Activated CD8-positive, alpha-beta memory T cell treated with anti-CD3 and anti-CD28 coated beads, Interleukin-2, amount 50 U/mL, for 48 hours (primary cell): ENCODE measurements at regions not wholly inside any gene's neighbourhood (a gene's known extent, or its start where the extent isn't known, plus 50 kb on each side); places are given as distances from the start of the nearest gene placed in this dataset.
"Not testable (repeated sequence)": the region's sequence is repeated elsewhere in the genome, so short reads cannot be mapped to it uniquely, and the experiment has no call there.

Experiments used
- DNase-seq: peaks from one replicate; pipeline ENCODE4 v3.0.0-alpha.2; 2020

GRCh38 chr18:1045658-1046057, 141.0 kb downstream of the ADCYAP1 start:
- DNase-seq = no peak

DNA sequence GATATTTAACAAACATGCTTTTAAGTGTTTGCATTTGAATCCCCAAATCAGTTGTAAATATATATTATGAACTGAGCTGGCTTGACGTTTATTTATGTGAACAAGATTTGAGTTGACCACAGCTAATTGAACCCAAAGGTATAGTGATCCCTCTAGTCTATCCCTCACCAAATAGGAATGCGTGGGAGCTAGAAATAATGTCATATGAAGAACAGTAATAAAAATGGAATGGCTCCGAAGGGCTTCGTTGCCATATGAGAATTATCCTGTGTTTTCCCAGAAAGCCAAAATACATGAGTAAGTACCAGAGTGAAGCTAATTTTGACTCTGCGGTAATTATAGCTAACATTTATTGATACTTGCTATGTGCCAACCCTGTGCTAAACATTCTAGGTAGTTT, 142.7 kb downstream of the ADCYAP1 start:
- DNase-seq = no peak

DNA sequence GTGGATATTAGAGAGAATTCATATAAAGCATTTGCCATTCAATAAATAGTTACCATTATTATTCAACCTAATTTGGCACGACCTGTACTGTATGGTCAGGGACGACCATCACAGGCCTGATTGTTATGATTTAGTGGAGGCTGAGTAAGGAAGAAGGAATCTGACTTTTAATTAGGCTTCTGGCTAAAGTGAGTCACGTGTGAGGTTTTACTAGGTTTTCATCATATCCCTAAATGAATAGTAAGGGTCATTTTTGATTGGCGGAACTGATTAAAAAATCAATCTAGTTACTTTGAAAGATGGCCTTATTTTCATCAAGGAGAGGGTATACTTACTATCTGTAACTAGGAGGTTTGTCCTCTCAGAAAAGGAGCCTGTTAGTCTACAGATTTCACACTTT, 143.4 kb downstream of the ADCYAP1 start:
- DNase-seq = no peak

- no peak for DNase-seq
Observed at GRCh38 chr18:1049173-1049572, 144.5 kb downstream of the ADCYAP1 start.

DNA sequence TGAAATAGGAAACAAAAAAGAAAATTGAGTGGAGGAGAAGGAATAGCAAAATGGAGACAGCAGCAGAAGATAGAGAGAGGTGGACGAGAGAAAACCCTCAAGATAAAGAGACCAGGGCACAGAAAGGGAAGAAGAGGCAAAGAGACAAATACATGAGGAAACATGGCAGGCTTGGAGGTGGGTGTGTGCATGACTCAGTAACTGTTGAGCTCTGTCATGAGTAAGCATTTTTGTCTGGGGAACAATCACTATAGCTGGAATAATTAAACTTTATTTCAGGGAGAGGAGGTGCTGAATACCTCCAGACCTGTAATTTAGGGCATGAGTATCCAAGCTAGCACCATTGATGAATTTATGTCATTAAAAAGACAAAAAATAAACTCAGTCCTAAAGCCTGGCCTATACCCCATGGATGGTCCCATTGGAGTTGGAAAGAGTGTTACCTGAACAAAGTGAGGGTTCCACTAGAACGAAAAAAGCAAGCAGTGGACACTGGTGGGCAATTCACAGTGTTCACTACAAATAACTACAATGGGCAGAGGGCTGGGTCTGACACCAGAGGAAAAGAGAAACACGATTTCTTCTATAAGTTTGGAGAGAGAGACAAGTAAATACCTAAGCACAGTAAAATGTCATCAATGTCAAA, 145.5 kb downstream of the ADCYAP1 start:
- no peak for DNase-seq

GRCh38 chr18:1052301-1052700, 147.6 kb downstream of the ADCYAP1 start:
- DNase-seq = no peak

DNA sequence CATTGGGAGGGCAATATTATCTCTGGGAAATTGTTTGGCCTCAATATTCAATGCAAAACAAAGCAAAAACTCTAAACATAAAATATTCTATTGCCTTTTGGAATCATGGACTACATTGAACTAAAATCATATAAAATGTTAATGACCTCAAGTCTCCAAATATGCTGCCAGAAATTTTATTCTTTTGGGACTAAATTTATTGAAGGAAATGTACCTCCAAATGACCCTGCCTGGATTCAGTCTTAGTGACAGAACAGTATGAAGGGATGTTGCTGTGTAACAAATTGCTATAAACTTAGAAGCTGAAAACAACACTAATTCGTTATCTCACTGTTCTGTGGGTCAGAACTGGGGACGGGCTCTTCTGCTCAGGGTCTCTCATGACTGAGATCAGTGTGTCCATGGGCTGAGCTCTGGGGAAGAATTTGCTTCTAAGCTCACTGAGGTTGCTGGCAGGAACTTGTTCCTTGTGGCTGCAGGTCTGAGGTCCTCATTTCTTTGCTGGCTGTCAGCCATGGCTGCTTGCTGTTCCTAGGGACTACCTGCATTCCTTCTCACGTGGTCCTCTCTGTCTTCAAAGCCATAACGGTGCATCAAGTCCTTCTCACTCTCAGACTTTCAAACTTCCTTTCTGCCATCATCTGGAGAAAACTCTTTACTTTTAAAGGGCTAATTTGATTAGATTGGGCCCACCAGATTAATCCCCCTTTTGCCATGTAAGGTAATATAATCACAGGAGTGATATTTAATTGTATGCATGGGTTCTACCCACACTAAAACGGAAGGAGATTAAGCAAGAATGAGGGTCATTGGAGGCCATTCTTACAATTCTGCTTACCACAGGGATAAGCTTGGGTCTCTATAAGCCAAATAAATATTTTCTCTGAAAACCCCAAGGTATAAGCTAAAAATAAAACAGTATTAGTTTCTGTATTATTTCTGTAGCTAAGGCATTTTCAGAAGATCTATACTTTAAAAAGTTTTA, 149.0 kb downstream of the ADCYAP1 start:
- no peak for DNase-seq

GRCh38 chr18:1056404-1056803, 151.7 kb downstream of the ADCYAP1 start:
- DNase-seq = no peak

DNA sequence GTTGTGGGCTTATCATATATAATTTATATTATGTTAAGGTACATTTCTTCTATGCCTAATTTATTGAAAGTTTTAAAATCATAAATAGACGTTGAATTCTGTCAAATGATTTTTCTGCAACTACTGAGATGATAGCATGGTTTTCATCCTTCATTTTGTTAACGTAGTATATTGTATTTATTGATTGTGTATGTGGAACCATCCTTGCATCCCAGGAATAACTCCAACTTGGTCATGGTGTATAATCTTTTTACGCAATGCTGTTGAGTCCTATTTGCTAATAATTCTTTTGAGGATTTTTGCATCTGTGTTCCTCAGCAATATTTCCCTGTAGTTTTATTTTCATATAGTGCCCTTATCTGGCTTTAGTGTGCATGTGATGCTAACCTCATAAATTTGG, 152.7 kb downstream of the ADCYAP1 start:
- no peak for DNase-seq

DNA sequence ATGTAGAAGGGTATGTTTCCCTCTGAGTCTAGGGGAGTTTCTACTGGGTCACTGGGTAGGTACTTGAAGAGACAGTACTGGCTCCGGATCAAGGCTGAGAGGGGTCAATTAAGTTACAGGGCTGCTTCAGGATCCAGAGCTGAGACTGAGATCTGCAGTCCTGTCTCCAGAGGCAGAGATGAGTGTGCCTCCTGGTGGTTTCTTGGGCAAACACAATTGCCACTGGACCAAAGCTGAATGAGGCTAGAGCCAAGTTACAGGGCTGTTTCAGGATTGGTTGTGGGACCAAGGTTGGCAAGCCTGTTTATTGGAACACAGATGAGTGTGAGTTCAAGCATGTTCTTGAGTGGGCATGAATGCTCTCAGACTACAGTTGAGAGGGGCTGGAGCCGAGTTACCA, 157.9 kb downstream of the ADCYAP1 start:
- no peak for DNase-seq

DNA sequence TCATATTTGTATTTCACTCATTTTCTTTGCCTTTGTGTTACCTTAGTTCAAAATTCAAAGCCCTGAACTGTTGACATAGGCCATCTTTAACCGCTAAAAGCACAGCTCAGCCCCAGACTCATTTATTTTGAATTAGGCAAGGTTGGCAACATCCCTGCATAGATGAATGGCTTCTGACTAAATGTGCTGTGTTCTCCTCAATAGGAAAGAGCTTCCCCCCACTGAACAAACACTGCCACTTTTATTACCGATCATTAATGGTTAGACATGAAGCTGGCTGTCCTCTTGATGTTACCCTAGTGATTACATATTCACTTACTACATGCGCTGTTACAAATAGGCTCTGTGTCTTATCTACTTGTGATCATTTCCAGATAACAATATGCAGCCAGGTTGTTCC, 170.7 kb downstream of the ADCYAP1 start:
- no peak for DNase-seq

DNA sequence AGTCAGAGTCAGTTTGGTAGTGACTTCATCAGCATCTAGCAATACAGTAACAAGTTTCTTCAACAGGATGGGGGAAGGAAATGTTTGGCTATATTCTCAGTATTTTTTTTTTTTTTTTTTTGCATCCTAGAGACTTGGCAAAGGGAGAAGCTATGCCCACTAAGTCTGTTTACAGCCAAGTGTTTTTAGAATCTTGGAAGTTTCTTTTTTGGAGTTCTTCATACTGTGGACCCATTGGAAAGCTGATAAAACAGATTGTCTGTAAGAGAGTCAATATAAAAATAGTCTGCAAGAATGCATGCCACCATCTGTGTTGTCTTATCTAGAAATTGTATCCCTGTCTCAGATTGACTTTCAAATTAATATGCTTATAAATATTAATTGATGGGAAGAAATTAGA, 171.2 kb downstream of the ADCYAP1 start:
- DNase-seq = no peak

DNA sequence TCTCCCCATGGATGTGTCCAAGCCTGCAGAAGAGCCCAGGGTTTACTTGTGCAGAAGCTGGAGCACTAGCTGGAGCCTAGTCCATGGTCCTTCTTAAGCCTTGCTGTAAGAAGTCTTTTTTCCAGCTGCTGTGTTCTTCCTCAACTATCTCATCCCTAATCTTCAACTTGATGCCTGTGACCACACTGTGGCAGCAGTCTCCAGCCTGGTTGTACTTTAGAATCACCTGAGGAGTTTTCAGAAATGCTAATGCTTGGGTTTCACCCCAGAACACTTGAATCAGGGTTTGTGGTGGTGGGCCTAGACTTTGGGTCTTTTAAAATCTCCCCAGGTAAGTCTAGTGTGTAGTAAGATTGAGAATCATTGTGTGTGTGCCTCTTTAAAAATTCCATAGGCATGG, 173.6 kb downstream of the ADCYAP1 start:
- no peak for DNase-seq

DNA sequence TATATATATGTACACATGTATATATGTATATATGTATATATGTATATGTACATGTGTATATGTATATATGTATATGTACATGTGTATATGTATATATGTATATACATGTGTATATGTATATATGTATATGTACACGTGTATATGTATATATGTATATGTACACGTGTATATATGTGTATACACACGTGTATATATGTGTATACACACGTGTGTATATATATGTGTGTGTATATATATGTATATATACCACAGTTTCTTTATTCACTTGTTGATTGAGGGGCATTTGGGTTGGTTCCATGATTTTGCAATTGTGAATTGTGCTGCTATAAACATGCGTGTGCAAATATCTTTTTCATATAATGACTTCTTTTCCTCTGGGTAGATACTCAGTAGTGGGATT, 179.0 kb downstream of the ADCYAP1 start:
- not testable (repeated sequence) for DNase-seq

DNA sequence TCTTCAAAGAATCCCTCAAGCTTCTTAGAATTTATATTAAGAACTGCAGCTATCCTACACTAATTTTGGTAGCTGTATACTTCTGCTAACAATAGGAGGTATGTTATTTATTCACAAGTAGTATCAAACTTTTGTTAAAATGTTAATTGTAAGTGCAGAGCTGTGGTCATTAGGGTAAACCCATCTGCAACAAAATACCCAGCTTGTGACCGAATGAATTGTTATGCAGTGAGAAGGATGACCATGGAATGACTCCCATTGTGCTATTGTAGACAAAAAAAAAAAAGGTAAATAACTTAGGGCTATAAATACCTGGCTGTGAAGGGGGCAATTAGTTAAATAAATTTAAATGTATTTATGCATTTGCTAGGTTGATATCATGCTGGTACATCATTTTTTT, 186.1 kb downstream of the ADCYAP1 start:
- DNase-seq = no peak

GRCh38 chr18:1092228-1092627, 187.6 kb downstream of the ADCYAP1 start:
- DNase-seq = no peak

- no peak for DNase-seq
Observed at GRCh38 chr18:1094409-1094808, 189.7 kb downstream of the ADCYAP1 start.

DNA sequence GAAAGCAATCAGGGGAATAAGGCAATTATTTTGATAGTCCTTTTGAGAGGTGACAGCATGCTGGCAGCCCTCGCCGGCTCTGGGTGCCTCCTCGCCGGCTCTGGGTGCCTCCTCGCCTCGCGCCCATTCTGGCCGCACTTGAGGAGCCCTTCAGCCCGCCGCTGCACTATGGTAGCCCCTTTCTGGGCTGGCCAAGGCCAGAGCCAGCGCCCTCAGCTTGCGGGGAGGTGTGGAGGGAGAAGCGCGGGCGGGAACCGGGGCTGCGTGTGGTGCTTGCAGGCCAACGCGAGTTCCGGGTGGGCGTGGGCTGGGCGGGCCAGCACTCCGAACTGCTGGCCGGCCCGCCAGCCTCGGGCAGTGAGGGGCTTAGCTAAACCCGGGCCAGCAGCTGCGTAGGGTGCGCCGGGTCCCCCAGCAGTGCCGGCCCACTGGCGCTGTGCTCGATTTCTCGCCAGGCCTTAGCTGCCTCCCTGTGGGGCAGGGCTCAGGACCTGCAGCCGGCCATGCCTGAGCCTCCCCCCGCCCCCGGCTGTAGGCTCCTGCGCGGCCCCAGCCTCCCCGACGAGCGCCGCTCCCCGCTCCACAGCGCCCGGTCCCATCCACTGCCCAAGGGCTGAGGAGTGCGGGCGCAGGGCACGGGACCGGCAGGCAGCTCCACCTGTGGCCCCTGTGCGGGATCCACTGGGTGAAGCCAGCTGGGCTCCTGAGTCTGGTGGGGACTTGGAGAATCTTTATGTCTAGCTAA, 193.5 kb downstream of the ADCYAP1 start:
- not testable (repeated sequence) for DNase-seq

DNA sequence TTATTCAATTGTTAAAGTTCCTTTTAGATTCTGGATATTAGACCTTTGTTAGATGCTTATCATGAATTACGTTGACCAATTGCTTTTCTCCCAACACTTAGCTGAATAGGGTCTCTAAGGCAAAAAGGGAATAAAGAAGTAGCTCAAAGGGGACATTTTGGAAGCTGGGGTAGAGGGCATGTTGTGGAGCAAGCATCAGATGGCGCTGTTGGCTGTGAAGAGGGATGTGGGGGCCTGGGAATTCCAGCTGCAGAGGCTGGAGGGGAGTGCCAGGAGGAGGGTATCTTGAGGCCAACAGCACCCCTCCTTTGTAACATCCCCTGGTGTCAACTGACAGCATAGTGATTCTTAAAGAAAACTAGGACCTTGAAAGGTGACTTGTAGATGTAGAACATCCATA, 198.2 kb downstream of the ADCYAP1 start:
- no peak for DNase-seq

DNA sequence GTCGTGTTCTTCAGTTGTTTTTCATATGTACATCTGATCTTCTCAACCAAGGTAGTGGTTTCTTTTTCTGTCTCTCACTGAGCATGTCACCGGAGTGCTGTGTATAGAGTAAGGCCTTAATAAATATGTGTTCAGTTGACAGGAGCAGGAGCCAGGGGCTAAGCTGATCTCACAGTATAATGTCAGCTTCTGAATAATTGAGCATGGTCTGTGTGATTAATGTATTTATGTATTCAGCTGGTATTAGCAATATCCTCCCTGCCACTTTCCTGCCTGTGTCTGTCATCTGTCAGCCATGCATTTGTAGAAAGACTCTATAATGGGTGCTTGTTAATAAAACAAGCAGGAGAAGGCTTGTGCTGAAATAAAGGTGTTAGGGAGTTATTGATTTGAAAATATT, 198.9 kb downstream of the ADCYAP1 start:
- DNase-seq = no peak

GRCh38 chr18:1104181-1104881, 199.7 kb downstream of the ADCYAP1 start:
- no peak for DNase-seq

- DNase-seq = no peak
Observed at GRCh38 chr18:1124495-1124894, 219.8 kb downstream of the ADCYAP1 start.

DNA sequence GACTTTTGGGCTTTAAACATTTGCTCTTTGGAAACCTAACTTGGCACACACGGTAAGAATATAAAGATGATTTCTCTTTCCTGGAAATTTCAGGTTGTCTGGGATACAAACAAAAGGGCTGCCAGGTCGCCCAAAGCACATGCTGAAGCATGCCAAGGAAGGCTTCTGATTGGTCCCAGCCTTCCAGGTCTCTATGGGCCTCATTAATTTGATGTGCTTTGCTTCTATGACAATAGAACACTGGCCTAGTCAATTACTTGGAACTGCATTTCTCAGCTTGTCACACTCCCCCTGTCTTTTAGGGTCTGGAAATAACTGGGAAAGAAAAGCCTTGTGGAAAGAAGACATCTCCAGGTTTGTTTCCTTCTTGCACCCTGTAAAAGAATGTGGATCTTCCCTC, 228.9 kb downstream of the ADCYAP1 start:
- DNase-seq = no peak
